ENCODE measurements at regions not wholly inside any gene's neighbourhood (a gene's known extent, or its start where the extent isn't known, plus 50 kb on each side); places are given as distances from the start of the nearest gene placed in this dataset.

DNA sequence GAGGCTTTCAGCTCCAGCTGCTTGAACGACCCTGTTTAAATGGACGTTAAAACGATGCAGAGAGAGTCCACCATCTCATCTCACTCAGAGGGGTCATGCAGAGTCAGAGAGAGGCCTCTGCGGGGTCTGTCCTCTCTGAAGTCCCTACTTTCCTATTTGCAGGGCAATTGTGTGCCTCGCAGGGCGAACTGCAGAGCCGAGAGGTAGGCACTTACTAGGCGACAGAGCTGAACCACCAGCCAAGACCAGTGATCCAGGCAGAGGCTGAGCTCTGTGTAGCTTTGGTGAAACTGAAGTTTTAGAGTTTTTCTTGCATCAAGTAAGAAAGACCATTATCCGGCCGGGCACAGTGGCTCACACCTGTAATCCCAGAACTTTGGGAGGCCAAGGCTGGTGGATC lies 64.1 kb upstream of the CUX1 start:
- TF ChIP-seq POLR2AphosphoS5 (IDR thresholded peaks at IDR 0.05) (no peak), POLR2A (IDR thresholded peaks at IDR 0.05) (no peak), CTCF (IDR thresholded peaks at IDR 0.05) (no peak), EP300 (IDR thresholded peaks at IDR 0.05) (no peak)
